WTC11 (cell line): ENCODE measurements at regions not wholly inside any gene's neighbourhood (a gene's known extent, or its start where the extent isn't known, plus 50 kb on each side); places are given as distances from the start of the nearest gene placed in this dataset.

Experiments used
- ATAC-seq: fragments of 200-7000 bp; cut with Tn5 transposase; 2 replicates; pipeline ENCODE4 v1.10.0; 2021; ENCODE audit warnings: mild to moderate bottlenecking, moderate library complexity
- CTCF ChIA-PET: fragments of 300-600 bp; sonication (Branson Sonifier 250); formaldehyde crosslinking; loops from one replicate; lab custom pipeline; 2021; ENCODE audit warnings: antibody characterized with exemption; lab: Charles Lee
- POLR2A ChIA-PET: fragments of 350-600 bp; sonication (Branson Sonifier 250); formaldehyde crosslinking; loops from one replicate; lab custom pipeline; 2021; ENCODE audit warnings: antibody characterized with exemption; lab: Charles Lee
- DNase-seq: peaks from one replicate; pipeline ENCODE4 v3.0.0; 2021; ENCODE audit warnings: low spot score
- H3K27ac Mint-ChIP-seq: 2 replicates; pipeline ENCODE4 v1.8.0; 2021; ENCODE audit warnings: mixed read lengths
- H3K27me3 Mint-ChIP-seq: 2 replicates; pipeline ENCODE4 v1.8.0; 2021; ENCODE audit warnings: low read depth, mild to moderate bottlenecking, moderate library complexity, mixed read lengths
- H3K36me3 Mint-ChIP-seq: 2 replicates; pipeline ENCODE4 v1.8.0; 2021; ENCODE audit warnings: mixed read lengths
- H3K4me1 Mint-ChIP-seq: 2 replicates; pipeline ENCODE4 v1.8.0; 2022; ENCODE audit warnings: mixed read lengths
- H3K4me3 Mint-ChIP-seq: 2 replicates; pipeline ENCODE4 v1.8.0; 2021; ENCODE audit warnings: mild to moderate bottlenecking, moderate library complexity, mixed read lengths
- H3K9me3 Mint-ChIP-seq: 2 replicates; pipeline ENCODE4 v1.8.0; 2021; ENCODE audit warnings: mixed read lengths
- AFF4 ChIP-seq: sonication (generic); formaldehyde crosslinking; IDR thresholded peaks from 2 replicates; pipeline ENCODE4 v1.8.1; 2023; ENCODE audit warnings: mild to moderate bottlenecking, missing genetic modification reagents, borderline replicate concordance
- ATF3 ChIP-seq: sonication (generic); formaldehyde crosslinking; conservative IDR thresholded peaks from 2 replicates; pipeline ENCODE4 v1.8.1; 2022; ENCODE audit warnings: mild to moderate bottlenecking, missing genetic modification reagents
- ATF6 ChIP-seq: sonication (generic); formaldehyde crosslinking; IDR thresholded peaks from 2 replicates; pipeline ENCODE4 v1.8.1; 2023; ENCODE audit warnings: mild to moderate bottlenecking, missing genetic modification reagents
- E2F4 ChIP-seq: sonication (generic); formaldehyde crosslinking; IDR thresholded peaks from 2 replicates; pipeline ENCODE4 v1.8.1; 2022; ENCODE audit warnings: low read depth, mild to moderate bottlenecking, moderate library complexity, missing genetic modification reagents, borderline replicate concordance
- E2F5 ChIP-seq: sonication (generic); formaldehyde crosslinking; IDR thresholded peaks from 2 replicates; pipeline ENCODE4 v1.8.1; 2022; ENCODE audit warnings: mild to moderate bottlenecking, moderate library complexity, missing genetic modification reagents
- ETV6 ChIP-seq: sonication (generic); formaldehyde crosslinking; IDR thresholded peaks from 2 replicates; pipeline ENCODE4 v1.8.1; 2022; ENCODE audit warnings: mild to moderate bottlenecking, missing genetic modification reagents
- FOXJ3 ChIP-seq: sonication (generic); formaldehyde crosslinking; IDR thresholded peaks from 2 replicates; pipeline ENCODE4 v1.9.0; 2021; ENCODE audit warnings: missing genetic modification reagents, mild to moderate bottlenecking, borderline replicate concordance
- MLX ChIP-seq: sonication (generic); formaldehyde crosslinking; IDR thresholded peaks from 2 replicates; pipeline ENCODE4 v1.8.1; 2023; ENCODE audit warnings: mild to moderate bottlenecking, missing genetic modification reagents, moderate library complexity
- NR2C2 ChIP-seq: sonication (generic); formaldehyde crosslinking; IDR thresholded peaks from 2 replicates; pipeline ENCODE4 v1.8.0; 2022; ENCODE audit warnings: mild to moderate bottlenecking, missing genetic modification reagents
- SMAD4 ChIP-seq: sonication (generic); formaldehyde crosslinking; IDR thresholded peaks from 2 replicates; pipeline ENCODE4 v1.8.0; 2022; ENCODE audit warnings: mild to moderate bottlenecking, missing genetic modification reagents
- TCF7 ChIP-seq: sonication (generic); formaldehyde crosslinking; IDR thresholded peaks from 2 replicates; pipeline ENCODE4 v1.8.0; 2022; ENCODE audit warnings: mild to moderate bottlenecking, low read depth, missing genetic modification reagents, moderate library complexity
- ZNF317 ChIP-seq: sonication (generic); formaldehyde crosslinking; IDR thresholded peaks from 2 replicates; pipeline ENCODE4 v1.8.1; 2023; ENCODE audit warnings: low read depth, mild to moderate bottlenecking, moderate library complexity, missing genetic modification reagents, borderline replicate concordance
- ZNF416 ChIP-seq: fragments of 250-450 bp; sonication (Bioruptor Pico); IDR thresholded peaks from 2 replicates; pipeline ENCODE4 v1.9.0; 2021; ENCODE audit warnings: mild to moderate bottlenecking, inconsistent platforms
- ZNF512 ChIP-seq: sonication (generic); formaldehyde crosslinking; IDR thresholded peaks from 2 replicates; pipeline ENCODE4 v1.8.1; 2022; ENCODE audit warnings: missing genetic modification reagents, borderline replicate concordance
- ZNF532 ChIP-seq: fragments of 250-450 bp; sonication (Bioruptor Pico); IDR thresholded peaks from 2 replicates; pipeline ENCODE4 v1.9.0; 2021; ENCODE audit warnings: mild to moderate bottlenecking, borderline replicate concordance

GRCh38 chrX:109281483-109282275 is 200.2 kb downstream of the GUCY2F start:
- H3K4me1 Mint-ChIP-seq = peaks cover 8% of the 10 kb centered on the region
- no peak overlapping the region for H3K27ac Mint-ChIP-seq
- no peaks in the 10 kb centered on the region for H3K36me3 Mint-ChIP-seq
- ChIA-PET CTCF (no interaction called here), POLR2A (no interaction called here)
- 0 out of 2 replicates have a peak, but pooled peaks cover 2% of the 10 kb centered on the region for H3K27me3 Mint-ChIP-seq
- peak; percentile 82 for ATAC-seq
- no peak for TF ChIP-seq NR2C2
- TF ChIP-seq ZNF512 (CRISPR knock-in tag) = no peak
- TF ChIP-seq TCF7 (CRISPR knock-in tag) = no peak
- no peak for TF ChIP-seq ATF3
- TF ChIP-seq MLX = no peak
- TF ChIP-seq SMAD4 (CRISPR knock-in tag) = no peak
- TF ChIP-seq ATF6 = no peak
- no peak for TF ChIP-seq AFF4
- no peak overlapping the region for H3K4me3 Mint-ChIP-seq
- no peak for DNase-seq
- H3K9me3 Mint-ChIP-seq = 0 out of 2 replicates have a peak, but pooled peaks cover 2% of the 10 kb centered on the region

- H3K4me1 Mint-ChIP-seq = no peaks in the 10 kb centered on the region
- ChIA-PET CTCF (no interaction called here), POLR2A (no interaction called here)
- DNase-seq (no peak), ATAC-seq (no peak)
- no peaks in the 10 kb centered on the region for H3K36me3 Mint-ChIP-seq
- H3K4me3 Mint-ChIP-seq = no peak overlapping the region
- H3K9me3 Mint-ChIP-seq = 0 out of 2 replicates have a peak, but pooled peaks cover 5% of the 10 kb centered on the region
- H3K27ac Mint-ChIP-seq = no peak overlapping the region
- H3K27me3 Mint-ChIP-seq = no peaks in the 10 kb centered on the region; the same call in 1 of the 2 replicates
- TF ChIP-seq ATF3 (no peak), ZNF416 (CRISPR knock-in tag) (no peak), FOXJ3 (no peak), ZNF512 (CRISPR knock-in tag) (no peak), ZNF532 (CRISPR knock-in tag) (no peak), E2F5 (CRISPR knock-in tag) (no peak), ZNF317 (no peak), E2F4 (no peak), ETV6 (no peak), NR2C2 (no peak)
Measured at GRCh38 chrX:109274806-109275205, 207.1 kb downstream of the GUCY2F start.
